ENCODE measurements at regions not wholly inside any gene's neighbourhood (a gene's known extent, or its start where the extent isn't known, plus 50 kb on each side); places are given as distances from the start of the nearest gene placed in this dataset.

DNA sequence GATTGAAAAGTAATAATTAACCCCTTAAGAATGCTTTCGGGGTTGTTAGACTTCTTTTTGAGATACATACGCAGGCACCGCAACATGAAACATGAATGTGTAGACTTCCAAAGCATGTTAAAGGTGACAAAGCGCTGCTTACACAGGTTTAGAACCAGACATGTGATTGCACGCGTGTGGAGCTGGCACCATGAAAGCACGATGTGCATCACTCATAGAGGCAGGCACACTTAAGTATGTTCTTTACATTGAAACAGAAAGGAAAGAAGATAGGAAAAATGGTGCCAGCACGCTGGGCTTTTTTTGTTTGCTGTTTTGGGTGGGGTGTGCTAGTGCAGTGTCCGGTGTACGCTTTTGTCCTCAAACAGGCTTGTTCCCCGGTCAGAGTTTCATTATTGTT, 83.6 kb upstream of the PPARA start:
- no peak for DNase-seq (ENCODE audit: low spot score)

GRCh38 chr22:46067159-46068111, 82.9 kb upstream of the PPARA start:
- DNase-seq (ENCODE audit: low spot score), result no peak

- DNase-seq (ENCODE audit: low spot score), result no peak
Observed at GRCh38 chr22:46068181-46068592, 82.1 kb upstream of the PPARA start.

DNA sequence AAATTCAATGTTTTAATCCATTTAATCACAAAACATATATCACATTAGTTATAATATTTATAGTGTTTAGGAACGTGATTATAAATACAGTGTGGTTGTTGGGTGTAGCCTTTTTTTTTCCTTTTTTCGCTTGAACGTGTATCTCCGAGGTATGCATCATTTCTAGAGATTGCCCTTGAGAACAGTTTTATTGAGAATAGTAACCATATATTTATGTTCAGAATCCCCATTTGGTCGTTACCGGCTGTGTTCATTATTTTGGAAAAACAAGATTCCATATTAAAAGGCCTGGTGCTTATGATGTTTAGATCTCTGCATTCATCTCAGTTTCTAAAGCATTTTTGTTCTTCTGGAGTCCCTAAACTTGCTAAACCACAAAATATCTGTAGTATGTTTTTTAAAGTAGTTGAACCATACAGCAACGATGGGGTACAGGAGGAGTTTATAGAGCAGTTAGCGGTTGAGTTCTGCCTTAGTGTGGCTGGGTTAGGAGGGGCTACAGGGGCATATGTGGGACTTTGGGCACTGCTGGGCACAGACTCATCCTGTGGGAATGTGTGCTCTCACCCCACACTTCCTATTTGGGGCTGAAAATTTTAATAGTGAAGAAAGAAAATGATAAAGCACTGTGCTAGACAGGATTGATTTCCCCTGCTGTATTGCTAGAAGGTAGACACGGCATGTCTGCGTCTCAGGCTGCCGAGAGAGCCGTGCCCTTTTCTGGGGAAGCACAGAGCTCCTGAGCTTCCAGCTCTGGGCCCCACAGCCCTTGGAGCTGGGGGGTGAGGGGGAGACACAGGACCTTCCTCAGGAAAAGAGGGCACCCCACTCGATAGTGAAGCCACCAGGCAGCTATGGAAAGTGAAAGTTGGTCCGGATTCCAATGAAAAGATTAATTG, 81.5 kb upstream of the PPARA start:
- DNase-seq (ENCODE audit: low spot score), result peak; percentile 73

DNA sequence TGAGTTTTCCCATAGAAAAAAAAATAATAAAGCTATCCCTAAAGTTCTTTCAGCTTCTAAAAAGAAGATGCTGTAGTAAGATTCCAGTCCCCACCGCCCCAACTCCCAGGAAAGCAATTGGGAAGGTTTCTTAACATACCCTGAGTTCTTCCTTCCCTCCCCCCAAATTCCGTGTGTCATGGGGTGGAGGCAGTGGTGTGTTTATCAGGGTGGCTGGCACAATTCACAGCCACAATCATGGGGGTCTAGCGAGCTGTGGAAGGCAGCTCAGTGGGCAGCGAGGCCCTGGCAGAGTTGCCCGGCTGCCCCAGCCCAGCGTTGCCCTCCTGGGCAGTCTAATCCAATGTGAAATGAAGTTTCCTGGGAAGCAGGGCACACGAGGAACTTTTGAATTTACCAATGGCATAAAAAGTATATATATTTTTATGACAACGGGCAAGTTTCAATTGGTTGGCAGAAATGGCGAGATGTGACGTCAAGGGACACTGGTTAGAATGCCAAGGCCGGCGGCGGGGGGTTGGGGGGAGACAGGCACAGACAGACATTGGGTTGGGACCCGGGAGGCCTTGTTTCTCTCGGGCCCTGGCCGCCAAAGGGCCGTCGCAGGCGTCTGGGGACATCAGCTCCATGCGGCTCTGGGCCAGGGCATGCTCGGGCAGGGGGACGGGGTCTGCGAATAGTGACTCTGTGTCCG, 80.7 kb upstream of the PPARA start:
- peak; percentile 72 for DNase-seq (ENCODE audit: low spot score)

DNA sequence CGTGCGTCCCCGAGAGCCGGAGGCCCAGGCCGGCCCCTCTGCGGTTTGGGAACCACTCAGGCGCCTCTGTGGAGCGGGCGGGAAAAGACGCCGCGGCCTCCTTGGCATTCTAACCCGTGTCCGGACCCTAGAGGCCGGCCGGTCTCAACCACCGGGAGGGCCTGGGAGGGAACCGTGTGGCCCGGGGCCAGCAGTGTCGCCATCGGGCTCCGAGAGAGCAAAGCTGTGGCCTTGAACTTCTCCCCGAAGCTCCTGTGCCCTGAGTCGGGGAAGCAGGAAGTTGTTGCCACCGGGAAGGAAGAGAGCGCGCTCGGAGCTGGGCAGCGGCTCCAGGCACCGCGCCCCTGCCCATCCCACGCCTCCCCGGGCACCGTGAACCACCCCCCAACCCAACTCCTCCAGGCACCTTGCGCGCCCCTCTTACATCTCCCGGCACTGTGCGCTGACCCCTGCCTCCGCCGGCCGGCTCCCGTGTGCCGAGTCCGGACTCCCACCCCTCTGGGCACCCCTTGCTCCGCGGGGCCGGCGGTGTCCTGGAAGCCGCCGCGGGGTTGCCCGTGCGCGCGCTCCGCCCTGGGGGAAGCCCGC, 80.0 kb upstream of the PPARA start:
- DNase-seq (ENCODE audit: low spot score), result no peak

DNA sequence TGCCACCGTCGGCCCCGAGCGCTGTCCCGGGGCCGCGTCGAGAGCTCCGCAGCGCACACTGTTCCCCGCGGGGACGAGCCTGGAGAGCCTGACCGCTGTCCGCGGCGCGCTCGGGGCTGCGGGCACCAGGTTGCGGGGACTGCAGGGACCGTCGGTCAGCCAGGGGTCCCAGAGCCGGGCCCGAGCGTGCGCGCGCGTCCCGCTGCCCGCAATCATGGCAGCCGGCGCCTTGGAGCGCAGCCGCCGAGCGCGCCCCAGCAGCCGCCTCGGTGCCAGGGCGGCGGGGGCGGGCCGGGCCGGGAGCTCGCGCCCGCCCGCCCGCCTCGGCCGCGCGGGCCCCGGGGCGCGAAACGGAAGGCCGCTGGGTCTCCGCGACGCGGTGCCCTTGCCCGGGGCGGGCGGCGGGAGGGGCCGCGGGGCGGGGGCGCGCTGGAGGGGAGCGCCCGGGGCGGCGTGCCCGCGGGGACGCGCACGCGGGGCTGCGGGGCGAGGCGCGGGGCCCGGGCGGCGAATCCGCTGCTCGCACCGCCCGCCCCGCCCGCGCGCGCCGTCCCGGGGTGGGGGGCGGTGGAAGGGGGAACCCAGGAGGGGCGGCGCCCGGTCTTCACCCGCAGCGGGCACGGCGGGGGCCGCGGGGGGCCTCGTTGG, 79.4 kb upstream of the PPARA start:
- DNase-seq (ENCODE audit: low spot score), result peak; percentile 73

- peak; percentile 80 for DNase-seq (ENCODE audit: low spot score)
Observed at GRCh38 chr22:46071451-46072109, 78.7 kb upstream of the PPARA start.

DNA sequence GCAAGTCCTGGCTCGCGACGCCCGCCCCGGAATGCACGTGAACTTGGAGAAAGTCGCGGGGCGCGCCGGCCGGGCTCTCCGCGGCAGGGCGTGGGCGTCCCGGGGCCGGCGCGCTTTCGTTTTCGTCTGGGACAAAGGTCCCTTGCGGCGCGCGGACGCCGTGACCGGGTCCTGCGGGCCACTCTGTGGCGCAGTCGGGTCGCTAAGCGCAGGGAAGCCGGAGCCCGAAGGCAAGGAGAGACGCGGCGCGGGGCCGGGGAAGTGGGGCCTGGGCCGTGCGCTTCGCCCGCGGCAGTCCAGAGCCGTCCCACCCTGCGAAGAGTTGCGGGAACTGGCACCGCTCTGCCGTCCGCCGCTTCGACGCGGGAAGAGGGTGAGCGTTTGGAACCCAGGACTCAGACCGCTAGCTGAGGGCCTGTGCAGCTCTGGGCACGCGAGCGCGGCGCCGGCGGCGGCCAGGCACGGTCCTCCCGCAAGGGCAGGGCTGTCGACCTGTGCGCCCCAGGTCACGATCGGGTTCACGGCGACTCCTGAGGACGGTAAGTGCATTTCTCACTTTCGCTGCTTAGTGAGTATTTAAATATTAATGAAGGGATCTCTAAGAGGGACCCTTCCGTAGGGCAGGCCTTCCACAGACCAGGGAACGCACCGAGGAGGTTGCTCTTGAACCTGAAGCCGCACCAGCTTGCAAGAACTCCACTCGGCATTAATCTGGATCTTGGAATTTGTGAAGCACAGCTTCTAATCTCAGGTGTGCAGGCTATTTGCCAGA, 78.0 kb upstream of the PPARA start:
- no peak for DNase-seq (ENCODE audit: low spot score)

GRCh38 chr22:46072981-46073682, 77.2 kb upstream of the PPARA start:
- no peak for DNase-seq (ENCODE audit: low spot score)

- DNase-seq (ENCODE audit: low spot score), result no peak
Observed at GRCh38 chr22:46073683-46074504, 76.4 kb upstream of the PPARA start.

DNA sequence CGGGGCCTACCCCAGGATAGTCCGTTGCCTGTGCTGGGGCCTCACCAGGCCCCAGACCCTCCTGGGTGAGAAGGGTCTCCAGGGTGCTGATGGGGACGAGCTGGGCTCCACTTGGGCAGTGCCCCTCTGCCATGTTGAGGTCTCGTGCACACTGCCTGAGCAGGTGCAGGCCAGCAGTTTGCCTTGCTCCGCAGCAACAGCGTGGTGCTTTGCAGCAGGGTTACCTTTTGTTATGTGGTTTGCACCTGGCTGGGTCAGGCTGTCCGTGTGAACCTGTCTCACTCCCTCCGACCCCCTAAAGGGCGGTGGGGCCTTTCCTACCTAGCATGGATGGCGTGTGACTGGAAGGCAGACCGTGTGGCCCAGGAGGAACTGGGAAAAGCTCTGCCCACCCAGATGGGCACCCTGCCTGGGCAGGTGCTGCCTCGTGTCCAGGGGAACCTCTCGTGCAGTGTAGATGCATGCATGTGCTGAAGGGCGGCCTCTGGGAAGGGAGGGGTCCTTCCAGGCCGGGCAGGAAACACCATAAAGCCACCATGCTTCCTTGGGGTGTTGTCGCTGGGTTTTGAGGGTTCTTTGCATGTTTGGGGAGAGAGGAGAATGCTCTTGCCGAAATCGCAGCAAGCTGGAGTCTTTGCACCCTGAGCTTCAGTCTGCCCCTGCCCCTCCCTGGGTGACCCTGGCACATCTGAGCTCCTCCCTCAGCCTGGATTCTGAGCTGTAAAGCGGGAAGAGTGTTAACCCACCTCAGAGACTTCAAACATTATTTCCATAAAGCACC, 75.4 kb upstream of the PPARA start:
- no peak for DNase-seq (ENCODE audit: low spot score)

- DNase-seq (ENCODE audit: low spot score), result no peak
Observed at GRCh38 chr22:46075764-46076531, 74.4 kb upstream of the PPARA start.

GRCh38 chr22:46076651-46077339, 73.5 kb upstream of the PPARA start:
- DNase-seq (ENCODE audit: low spot score), result peak; percentile 55

DNA sequence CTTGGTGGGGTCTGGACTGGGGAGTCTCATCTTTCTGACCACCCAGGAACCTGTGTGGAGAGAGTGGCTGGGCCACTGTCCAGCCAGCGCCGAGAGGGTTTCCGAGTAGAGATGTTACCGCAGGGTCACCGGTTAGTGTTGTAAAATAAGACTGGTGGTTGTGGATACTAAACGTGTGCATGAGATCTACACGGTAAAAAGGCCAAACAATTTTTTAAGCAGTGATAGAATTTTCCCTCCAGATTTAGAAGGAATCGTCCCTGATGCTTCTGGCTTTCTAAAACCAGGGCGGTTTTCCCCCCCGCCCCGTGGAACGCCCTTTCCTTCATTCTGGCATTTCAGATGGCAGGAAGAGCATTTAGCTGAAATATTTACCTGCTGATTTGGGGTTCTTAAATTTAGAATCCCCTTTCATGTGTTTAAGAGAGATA, 72.6 kb upstream of the PPARA start:
- DNase-seq (ENCODE audit: low spot score), result no peak
